ENCODE measurements at regions not wholly inside any gene's neighbourhood (a gene's known extent, or its start where the extent isn't known, plus 50 kb on each side); places are given as distances from the start of the nearest gene placed in this dataset.

DNA sequence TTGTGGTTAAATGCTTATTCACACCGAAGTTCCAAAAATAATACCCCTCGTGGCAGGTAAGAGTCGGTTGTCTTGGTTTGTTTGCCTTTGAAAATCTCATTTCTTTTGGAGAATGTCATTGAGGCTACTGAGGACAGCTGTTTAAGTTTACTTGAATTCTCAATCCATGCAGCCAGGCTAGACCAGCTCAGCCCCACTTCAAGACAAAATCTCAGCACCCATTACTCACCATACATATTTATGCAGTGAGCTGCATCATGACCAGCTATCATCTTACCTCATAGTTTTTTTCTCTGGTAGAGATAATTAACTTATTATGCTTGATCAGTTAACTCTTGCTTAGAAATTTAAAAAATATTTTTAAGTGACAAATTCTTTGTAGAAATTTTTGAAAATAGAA lies 115.9 kb downstream of the HAUS1 start:
- TF ChIP-seq, protein P1, sequence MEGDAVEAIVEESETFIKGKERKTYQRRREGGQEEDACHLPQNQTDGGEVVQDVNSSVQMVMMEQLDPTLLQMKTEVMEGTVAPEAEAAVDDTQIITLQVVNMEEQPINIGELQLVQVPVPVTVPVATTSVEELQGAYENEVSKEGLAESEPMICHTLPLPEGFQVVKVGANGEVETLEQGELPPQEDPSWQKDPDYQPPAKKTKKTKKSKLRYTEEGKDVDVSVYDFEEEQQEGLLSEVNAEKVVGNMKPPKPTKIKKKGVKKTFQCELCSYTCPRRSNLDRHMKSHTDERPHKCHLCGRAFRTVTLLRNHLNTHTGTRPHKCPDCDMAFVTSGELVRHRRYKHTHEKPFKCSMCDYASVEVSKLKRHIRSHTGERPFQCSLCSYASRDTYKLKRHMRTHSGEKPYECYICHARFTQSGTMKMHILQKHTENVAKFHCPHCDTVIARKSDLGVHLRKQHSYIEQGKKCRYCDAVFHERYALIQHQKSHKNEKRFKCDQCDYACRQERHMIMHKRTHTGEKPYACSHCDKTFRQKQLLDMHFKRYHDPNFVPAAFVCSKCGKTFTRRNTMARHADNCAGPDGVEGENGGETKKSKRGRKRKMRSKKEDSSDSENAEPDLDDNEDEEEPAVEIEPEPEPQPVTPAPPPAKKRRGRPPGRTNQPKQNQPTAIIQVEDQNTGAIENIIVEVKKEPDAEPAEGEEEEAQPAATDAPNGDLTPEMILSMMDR (IDR thresholded peaks at IDR 0.05; ENCODE audit: poor library complexity, severe bottlenecking): no peak
- TF ChIP-seq TAF1 (IDR thresholded peaks at IDR 0.05; ENCODE audit: low read depth) (no peak), POLR2AphosphoS5 (IDR thresholded peaks at IDR 0.05) (no peak)
- TF ChIP-seq, protein P2, sequence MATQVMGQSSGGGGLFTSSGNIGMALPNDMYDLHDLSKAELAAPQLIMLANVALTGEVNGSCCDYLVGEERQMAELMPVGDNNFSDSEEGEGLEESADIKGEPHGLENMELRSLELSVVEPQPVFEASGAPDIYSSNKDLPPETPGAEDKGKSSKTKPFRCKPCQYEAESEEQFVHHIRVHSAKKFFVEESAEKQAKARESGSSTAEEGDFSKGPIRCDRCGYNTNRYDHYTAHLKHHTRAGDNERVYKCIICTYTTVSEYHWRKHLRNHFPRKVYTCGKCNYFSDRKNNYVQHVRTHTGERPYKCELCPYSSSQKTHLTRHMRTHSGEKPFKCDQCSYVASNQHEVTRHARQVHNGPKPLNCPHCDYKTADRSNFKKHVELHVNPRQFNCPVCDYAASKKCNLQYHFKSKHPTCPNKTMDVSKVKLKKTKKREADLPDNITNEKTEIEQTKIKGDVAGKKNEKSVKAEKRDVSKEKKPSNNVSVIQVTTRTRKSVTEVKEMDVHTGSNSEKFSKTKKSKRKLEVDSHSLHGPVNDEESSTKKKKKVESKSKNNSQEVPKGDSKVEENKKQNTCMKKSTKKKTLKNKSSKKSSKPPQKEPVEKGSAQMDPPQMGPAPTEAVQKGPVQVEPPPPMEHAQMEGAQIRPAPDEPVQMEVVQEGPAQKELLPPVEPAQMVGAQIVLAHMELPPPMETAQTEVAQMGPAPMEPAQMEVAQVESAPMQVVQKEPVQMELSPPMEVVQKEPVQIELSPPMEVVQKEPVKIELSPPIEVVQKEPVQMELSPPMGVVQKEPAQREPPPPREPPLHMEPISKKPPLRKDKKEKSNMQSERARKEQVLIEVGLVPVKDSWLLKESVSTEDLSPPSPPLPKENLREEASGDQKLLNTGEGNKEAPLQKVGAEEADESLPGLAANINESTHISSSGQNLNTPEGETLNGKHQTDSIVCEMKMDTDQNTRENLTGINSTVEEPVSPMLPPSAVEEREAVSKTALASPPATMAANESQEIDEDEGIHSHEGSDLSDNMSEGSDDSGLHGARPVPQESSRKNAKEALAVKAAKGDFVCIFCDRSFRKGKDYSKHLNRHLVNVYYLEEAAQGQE (IDR thresholded peaks at IDR 0.05; ENCODE audit: borderline replicate concordance): no peak

Measured in neural cell (in vitro differentiated cells).